Thymus (tissue), 11 donors: ENCODE measurements at regions not wholly inside any gene's neighbourhood (a gene's known extent, or its start where the extent isn't known, plus 50 kb on each side); places are given as distances from the start of the nearest gene placed in this dataset.
"Not testable (repeated sequence)": the region's sequence is repeated elsewhere in the genome, so short reads cannot be mapped to it uniquely, and the experiment has no call there.

ENCODE experiments used
- DNase-seq, 9 donors: peaks; one replicate each; pipeline ENCODE4 v3.0.0-alpha.2; 2013; ENCODE audit warnings: low spot score in 9 of 9, low read depth in 6 of 9, missing footprints in 1 of 9
- H3K27ac ChIP-seq, 2 donors: one replicate each; pipeline ENCODE4 v1.5.1; 2013; ENCODE audit warnings: control low read depth in 1 of 2, low read depth in 1 of 2, low read length in 1 of 2, mild to moderate bottlenecking in 1 of 2, moderate library complexity in 1 of 2
- H3K27me3 ChIP-seq, 2 donors: one replicate each; pipeline ENCODE4 v1.5.1; 2013; ENCODE audit warnings: low read length in 1 of 2; ENCODE audit not compliant: control insufficient read depth in 2 of 2, insufficient read depth in 1 of 2
- H3K36me3 ChIP-seq, 2 donors: one replicate each; pipeline ENCODE4 v1.5.1; 2013; ENCODE audit warnings: low read length in 1 of 2, mild to moderate bottlenecking in 1 of 2, moderate library complexity in 1 of 2; ENCODE audit not compliant: control insufficient read depth in 2 of 2, insufficient read depth in 2 of 2
- H3K4me1 ChIP-seq, 2 donors: one replicate each; pipeline ENCODE4 v1.5.1; 2013; ENCODE audit warnings: low read length in 2 of 2; ENCODE audit not compliant: control insufficient read depth in 2 of 2, insufficient read depth in 2 of 2
- H3K4me3 ChIP-seq, 2 donors: one replicate each; pipeline ENCODE4 v1.5.1; 2013; ENCODE audit warnings: low read length in 2 of 2, control low read depth in 1 of 2, mild to moderate bottlenecking in 1 of 2
- H3K9me3 ChIP-seq, 2 donors: one replicate each; pipeline ENCODE4 v1.5.1; 2013; ENCODE audit warnings: low read length in 1 of 2, mild to moderate bottlenecking in 1 of 2; ENCODE audit not compliant: control insufficient read depth in 2 of 2, insufficient read depth in 1 of 2
- WGBS: extraction: QIAGEN DNeasy Blood & Tissue Kit; methylation state at CpG from one replicate; pipeline ENCODE4 v1.1.7; 2013; 5-methylcytosine and 5-hydroxymethylcytosine counted together
- donor health status: healthy.

GRCh38 chr3:165920984-165921383, 83.8 kb upstream of the BCHE start:
- H3K4me3 ChIP-seq: no peak overlapping the region
- H3K27me3 ChIP-seq: no peaks in the 10 kb centered on the region
- WGBS: 80% methylated on average over 5 of the region's 5 CpGs
- no peaks in the 10 kb centered on the region for H3K4me1 ChIP-seq
- no peak for DNase-seq
- no peak overlapping the region for H3K27ac ChIP-seq
- peaks cover 0 to 23% of the 10 kb centered on the region in 2 donors for H3K9me3 ChIP-seq
- H3K36me3 ChIP-seq: no peaks in the 10 kb centered on the region

GRCh38 chr3:165919284-165919683, 82.1 kb upstream of the BCHE start:
- Histone ChIP-seq H3K36me3 (no peaks in the 10 kb centered on the region), H3K4me3 (no peak overlapping the region), H3K27me3 (no peaks in the 10 kb centered on the region), H3K9me3 (peaks cover 0 to 19% of the 10 kb centered on the region in 2 donors), H3K27ac (no peak overlapping the region), H3K4me1 (no peaks in the 10 kb centered on the region)
- DNase-seq: no peak
- WGBS: 49% methylated on average over 4 of the region's 4 CpGs

GRCh38 chr3:165918657-165918979, 81.4 kb upstream of the BCHE start:
- H3K4me3 ChIP-seq: no peak overlapping the region
- no peak for DNase-seq
- no peaks in the 10 kb centered on the region for H3K27me3 ChIP-seq
- H3K36me3 ChIP-seq: no peaks in the 10 kb centered on the region
- peaks cover 0 to 14% of the 10 kb centered on the region in 2 donors for H3K9me3 ChIP-seq
- 99% methylated on average over 23 of the region's 23 CpGs for WGBS
- no peaks in the 10 kb centered on the region for H3K4me1 ChIP-seq
- H3K27ac ChIP-seq: no peak overlapping the region

GRCh38 chr3:165917938-165918656, 80.9 kb upstream of the BCHE start:
- H3K4me1 ChIP-seq, H3K27ac ChIP-seq, H3K4me3 ChIP-seq, DNase-seq, H3K27me3 ChIP-seq, H3K36me3 ChIP-seq: not testable (repeated sequence)
- H3K9me3 ChIP-seq: peaks cover 0 to 13% of the 10 kb centered on the region in 2 donors
- WGBS: 96% methylated on average over 24 of the region's 24 CpGs

- not testable (repeated sequence) for H3K4me1 ChIP-seq, H3K9me3 ChIP-seq, H3K36me3 ChIP-seq, DNase-seq, H3K4me3 ChIP-seq, H3K27ac ChIP-seq, H3K27me3 ChIP-seq
Observed at GRCh38 chr3:165915104-165915503, 77.9 kb upstream of the BCHE start.

GRCh38 chr3:165903885-165904630, 66.8 kb upstream of the BCHE start:
- WGBS: 93% methylated on average over 7 of the region's 7 CpGs
- Histone ChIP-seq H3K27me3 (no peaks in the 10 kb centered on the region), H3K36me3 (no peaks in the 10 kb centered on the region), H3K9me3 (no peaks in the 10 kb centered on the region), H3K4me1 (no peaks in the 10 kb centered on the region), H3K4me3 (no peak overlapping the region), H3K27ac (no peak overlapping the region)
- DNase-seq: no peak

- WGBS: 97% methylated on average over 1 of the region's 1 CpG
- Histone ChIP-seq H3K4me1 (no peaks in the 10 kb centered on the region), H3K4me3 (no peak overlapping the region), H3K27me3 (no peaks in the 10 kb centered on the region), H3K36me3 (no peaks in the 10 kb centered on the region), H3K27ac (no peak overlapping the region), H3K9me3 (no peaks in the 10 kb centered on the region)
- no peak for DNase-seq
Observed at GRCh38 chr3:165899066-165899465, 61.8 kb upstream of the BCHE start.

GRCh38 chr3:165897137-165897536, 59.9 kb upstream of the BCHE start:
- 88% methylated on average over 7 of the region's 7 CpGs for WGBS
- Histone ChIP-seq H3K27ac (no peak overlapping the region), H3K9me3 (no peaks in the 10 kb centered on the region), H3K27me3 (no peaks in the 10 kb centered on the region), H3K4me1 (no peaks in the 10 kb centered on the region), H3K4me3 (no peak overlapping the region), H3K36me3 (no peaks in the 10 kb centered on the region)
- no peak for DNase-seq

- Histone ChIP-seq H3K27ac (no peak overlapping the region), H3K9me3 (no peaks in the 10 kb centered on the region), H3K4me3 (no peak overlapping the region), H3K27me3 (no peaks in the 10 kb centered on the region), H3K36me3 (no peaks in the 10 kb centered on the region), H3K4me1 (no peaks in the 10 kb centered on the region)
- 63% methylated on average over 5 of the region's 5 CpGs for WGBS
- DNase-seq: peak in 2 of 9 donors; percentile 2 to 16
Observed at GRCh38 chr3:165895919-165896318, 58.7 kb upstream of the BCHE start.
